Neural crest cell (in vitro differentiated cells): ENCODE measurements at regions not wholly inside any gene's neighbourhood (a gene's known extent, or its start where the extent isn't known, plus 50 kb on each side); places are given as distances from the start of the nearest gene placed in this dataset.
"Not testable (repeated sequence)": the region's sequence is repeated elsewhere in the genome, so short reads cannot be mapped to it uniquely, and the experiment has no call there.

Source experiments
- DNase-seq: peaks from one replicate; pipeline ENCODE4 v3.0.0; 2021; ENCODE audit warnings: low read depth, mixed read lengths, low spot score
- H3K27ac Mint-ChIP-seq: one replicate; pipeline ENCODE4 v1.8.0; 2021; ENCODE audit warnings: mild to moderate bottlenecking, mixed read lengths; ENCODE audit not compliant: unreplicated experiment
- H3K27me3 Mint-ChIP-seq: 2 replicates; pipeline ENCODE4 v1.8.0; 2021; ENCODE audit warnings: low read depth, mild to moderate bottlenecking, mixed read lengths
- H3K36me3 Mint-ChIP-seq: 2 replicates; pipeline ENCODE4 v1.8.0; 2021; ENCODE audit warnings: low read depth, mild to moderate bottlenecking, mixed read lengths
- H3K4me1 Mint-ChIP-seq: 2 replicates; pipeline ENCODE4 v1.8.0; 2021; ENCODE audit warnings: mixed read lengths
- H3K4me3 Mint-ChIP-seq: one replicate; pipeline ENCODE4 v1.8.0; 2021; ENCODE audit warnings: mild to moderate bottlenecking, mixed read lengths
- H3K9me3 Mint-ChIP-seq: 2 replicates; pipeline ENCODE4 v1.8.0; 2021; ENCODE audit warnings: mixed read lengths
- TF ChIP-seq, protein P1 (sequence below): fragments of 200-600 bp; sonication (generic); conservative IDR thresholded peaks from 2 replicates; pipeline ENCODE4 v1.5.0; 2021; ENCODE audit warnings: antibody characterized with exemption, mild to moderate bottlenecking

GRCh38 chr2:163983911-163984310 is 248.1 kb upstream of the FIGN start:
- Mint-ChIP-seq H3K27ac (no peak overlapping the region), H3K4me3 (no peak overlapping the region), H3K36me3 (no peaks in the 10 kb centered on the region), H3K9me3 (peaks cover 2% of the 10 kb centered on the region), H3K4me1 (peaks cover 27% of the 10 kb centered on the region), H3K27me3 (no peaks in the 10 kb centered on the region)
- TF ChIP-seq, protein P1, sequence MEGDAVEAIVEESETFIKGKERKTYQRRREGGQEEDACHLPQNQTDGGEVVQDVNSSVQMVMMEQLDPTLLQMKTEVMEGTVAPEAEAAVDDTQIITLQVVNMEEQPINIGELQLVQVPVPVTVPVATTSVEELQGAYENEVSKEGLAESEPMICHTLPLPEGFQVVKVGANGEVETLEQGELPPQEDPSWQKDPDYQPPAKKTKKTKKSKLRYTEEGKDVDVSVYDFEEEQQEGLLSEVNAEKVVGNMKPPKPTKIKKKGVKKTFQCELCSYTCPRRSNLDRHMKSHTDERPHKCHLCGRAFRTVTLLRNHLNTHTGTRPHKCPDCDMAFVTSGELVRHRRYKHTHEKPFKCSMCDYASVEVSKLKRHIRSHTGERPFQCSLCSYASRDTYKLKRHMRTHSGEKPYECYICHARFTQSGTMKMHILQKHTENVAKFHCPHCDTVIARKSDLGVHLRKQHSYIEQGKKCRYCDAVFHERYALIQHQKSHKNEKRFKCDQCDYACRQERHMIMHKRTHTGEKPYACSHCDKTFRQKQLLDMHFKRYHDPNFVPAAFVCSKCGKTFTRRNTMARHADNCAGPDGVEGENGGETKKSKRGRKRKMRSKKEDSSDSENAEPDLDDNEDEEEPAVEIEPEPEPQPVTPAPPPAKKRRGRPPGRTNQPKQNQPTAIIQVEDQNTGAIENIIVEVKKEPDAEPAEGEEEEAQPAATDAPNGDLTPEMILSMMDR, result no peak
- no peak for DNase-seq

- DNase-seq, result no peak
- Mint-ChIP-seq H3K9me3 (peaks cover 2% of the 10 kb centered on the region), H3K4me1 (peaks cover 25% of the 10 kb centered on the region), H3K36me3 (no peaks in the 10 kb centered on the region), H3K4me3 (no peak overlapping the region), H3K27ac (no peak overlapping the region), H3K27me3 (no peaks in the 10 kb centered on the region)
- TF ChIP-seq, protein P1, result no peak
Observed at GRCh38 chr2:163982938-163983337, 247.1 kb upstream of the FIGN start.

DNA sequence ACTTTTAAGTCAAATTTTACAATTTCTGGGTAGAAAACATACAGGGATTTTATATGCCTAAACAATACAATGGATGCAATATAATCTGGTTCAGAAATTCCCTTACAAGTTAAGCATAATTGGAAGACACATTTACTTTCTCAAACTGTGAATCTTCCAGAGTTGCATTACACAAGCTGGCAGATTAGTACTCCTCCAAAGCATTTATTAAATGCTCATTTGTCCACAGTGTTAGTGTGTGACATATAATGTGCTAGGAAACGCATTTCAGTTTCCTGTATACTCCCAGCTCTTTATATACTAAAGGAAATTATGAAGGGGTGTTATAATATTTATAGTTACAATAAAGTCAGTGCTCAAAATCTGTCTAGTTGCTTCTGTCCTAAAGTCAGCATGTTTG is 239.0 kb upstream of the FIGN start:
- no peaks in the 10 kb centered on the region for H3K9me3 Mint-ChIP-seq
- H3K4me1 Mint-ChIP-seq, result no peaks in the 10 kb centered on the region
- H3K27me3 Mint-ChIP-seq, result no peaks in the 10 kb centered on the region
- TF ChIP-seq, protein P1, result no peak
- H3K4me3 Mint-ChIP-seq, result no peak overlapping the region
- DNase-seq, result no peak
- no peak overlapping the region for H3K27ac Mint-ChIP-seq
- no peaks in the 10 kb centered on the region for H3K36me3 Mint-ChIP-seq

DNA sequence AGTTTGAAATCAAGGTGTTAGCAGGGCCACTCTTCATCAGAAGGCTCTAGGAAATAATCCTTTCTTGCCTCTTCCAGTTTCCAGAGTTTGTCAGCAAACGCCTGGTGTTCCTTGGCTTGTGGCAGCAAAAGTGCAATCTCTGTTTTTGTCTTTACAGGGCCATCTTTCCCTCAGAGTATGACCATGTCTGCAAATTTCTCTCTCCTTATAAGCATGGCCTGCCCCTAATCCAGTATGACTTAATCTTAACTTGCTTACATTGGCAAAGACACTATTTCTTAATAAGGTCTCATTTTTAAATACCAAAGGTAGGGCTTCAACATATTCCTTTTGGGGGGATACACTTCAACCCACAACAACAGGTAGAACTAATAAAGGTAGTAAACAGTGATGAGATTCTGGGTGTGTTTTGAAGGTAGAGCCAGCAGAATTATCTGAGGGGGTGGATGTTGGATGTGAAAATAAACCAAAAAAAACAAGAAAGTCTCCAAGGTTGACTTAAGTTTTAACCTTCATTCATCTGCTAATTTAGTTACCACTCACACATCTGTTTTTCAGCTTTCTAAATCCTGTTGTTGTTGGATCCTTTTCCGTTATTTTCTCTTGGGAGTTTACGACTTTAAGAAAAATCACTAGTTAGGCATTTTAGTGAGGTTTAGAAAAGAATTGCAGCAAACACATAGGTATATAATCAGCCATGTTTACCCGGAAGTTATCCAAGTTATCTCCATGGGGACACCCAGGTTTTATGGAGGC is 234.4 kb upstream of the FIGN start:
- no peaks in the 10 kb centered on the region for H3K27me3 Mint-ChIP-seq
- no peaks in the 10 kb centered on the region for H3K4me1 Mint-ChIP-seq
- no peak for DNase-seq
- H3K27ac Mint-ChIP-seq, result no peak overlapping the region
- H3K36me3 Mint-ChIP-seq, result no peaks in the 10 kb centered on the region
- H3K4me3 Mint-ChIP-seq, result no peak overlapping the region
- TF ChIP-seq, protein P1, result no peak
- H3K9me3 Mint-ChIP-seq, result no peaks in the 10 kb centered on the region

DNA sequence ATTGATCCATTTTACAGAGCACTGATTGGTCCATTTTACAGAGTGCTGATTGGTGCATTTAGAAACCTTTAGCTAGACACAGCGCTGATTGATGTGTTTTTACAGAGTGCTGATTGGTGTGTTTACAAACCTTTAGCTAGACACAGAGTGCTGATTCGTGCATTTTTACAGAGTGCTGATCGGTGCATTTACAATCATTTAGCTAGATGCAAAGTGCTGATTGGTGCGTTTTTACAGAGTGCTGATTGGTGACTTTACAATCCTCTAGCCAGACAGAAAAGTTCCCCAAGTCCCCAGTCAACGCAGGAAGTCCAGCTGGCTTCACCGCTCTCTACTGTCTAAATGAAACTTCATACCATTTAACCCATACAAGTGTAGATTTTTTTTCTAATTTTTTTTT is 228.5 kb upstream of the FIGN start:
- not testable (repeated sequence) for DNase-seq, H3K4me3 Mint-ChIP-seq, H3K27ac Mint-ChIP-seq, H3K4me1 Mint-ChIP-seq, H3K36me3 Mint-ChIP-seq, H3K9me3 Mint-ChIP-seq, H3K27me3 Mint-ChIP-seq

DNA sequence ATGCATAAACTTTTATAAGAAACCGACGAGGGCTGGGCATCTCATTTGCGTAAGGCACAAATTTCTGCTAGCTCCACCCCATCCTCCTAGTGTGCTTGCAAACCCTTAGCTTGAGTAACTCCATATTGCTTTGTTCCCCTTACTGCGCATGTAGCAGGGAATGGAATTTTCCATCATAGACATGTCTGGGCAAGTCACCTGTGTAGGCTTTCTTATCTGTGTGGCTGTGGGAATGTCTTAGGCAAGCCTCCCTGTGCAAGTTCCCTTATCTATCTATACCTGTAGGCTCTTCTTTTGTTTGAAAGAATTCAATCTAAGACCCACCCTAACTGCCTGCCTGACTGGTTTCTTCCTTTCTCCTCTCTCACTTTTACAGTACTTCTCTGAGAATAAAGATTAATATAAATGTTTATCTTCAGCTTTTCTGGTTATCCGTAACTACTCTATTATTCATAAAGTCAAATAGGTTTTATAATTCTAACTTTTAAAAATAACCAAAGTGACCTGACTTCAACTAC is 217.6 kb upstream of the FIGN start:
- TF ChIP-seq, protein P1, result no peak
- no peak overlapping the region for H3K27ac Mint-ChIP-seq
- peaks cover 12% of the 10 kb centered on the region for H3K4me1 Mint-ChIP-seq
- H3K9me3 Mint-ChIP-seq, result no peaks in the 10 kb centered on the region
- no peak overlapping the region for H3K4me3 Mint-ChIP-seq
- no peak for DNase-seq
- no peaks in the 10 kb centered on the region for H3K27me3 Mint-ChIP-seq
- H3K36me3 Mint-ChIP-seq, result no peaks in the 10 kb centered on the region
